ENCODE measurements at regions not wholly inside any gene's neighbourhood (a gene's known extent, or its start where the extent isn't known, plus 50 kb on each side); places are given as distances from the start of the nearest gene placed in this dataset.

DNA sequence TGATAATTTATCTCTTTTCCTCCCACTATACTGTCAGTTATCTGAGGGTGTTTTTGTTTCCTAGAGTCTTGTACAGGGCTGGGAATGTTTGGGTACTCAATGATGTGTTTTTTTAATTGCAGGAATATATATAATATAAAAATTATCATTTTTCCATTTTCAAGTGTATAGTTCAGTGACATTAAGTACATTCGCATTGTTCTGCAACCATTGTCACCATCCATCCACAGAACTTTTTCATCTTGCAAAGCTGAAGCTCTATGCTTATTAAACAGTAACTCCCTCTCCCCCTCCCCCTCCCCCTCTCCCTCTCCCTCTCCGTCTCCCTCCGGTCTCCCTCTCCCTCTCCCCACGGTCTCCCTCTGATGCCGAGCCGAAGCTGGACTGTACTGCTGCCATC, 93.0 kb upstream of the MANSC4 start:
- Histone ChIP-seq H3K9me1 (replicated peaks; ENCODE audit: control insufficient read depth, extremely low read depth, insufficient read depth, low read length) (no peaks in the 10 kb centered on the region), H3K27ac (ENCODE audit: insufficient read depth, low read depth, low read length) (no peak overlapping the region), H3K27me3 (ENCODE audit: control insufficient read depth in 2 of 2, insufficient read depth in 2 of 2, low read length in 2 of 2) (no peaks in the 10 kb centered on the region), H3K79me2 (ENCODE audit: control insufficient read depth, insufficient read depth, low read length) (no peaks in the 10 kb centered on the region), H3K36me3 (ENCODE audit: control insufficient read depth in 2 of 2, extremely low read depth in 1 of 2, insufficient read depth in 2 of 2, low read length in 2 of 2) (no peaks in the 10 kb centered on the region), H4K20me1 (replicated peaks; ENCODE audit: control insufficient read depth, extremely low read depth, insufficient read depth, low read length) (no peaks in the 10 kb centered on the region), H3K9me3 (replicated peaks; ENCODE audit: control insufficient read depth, insufficient read depth, low read length) (no peaks in the 10 kb centered on the region), H3K4me2 (ENCODE audit: insufficient read depth, low read length) (no peak overlapping the region), H3K9ac (replicated peaks; ENCODE audit: extremely low read depth, insufficient read depth, low read length) (no peak overlapping the region), H3K4me1 (ENCODE audit: control insufficient read depth, extremely low read depth, insufficient read depth, low read length) (no peaks in the 10 kb centered on the region), H3K4me3 (replicated peaks in 1 of 3; ENCODE audit: insufficient read depth in 1 of 3, low read depth in 1 of 3, low read length in 3 of 3) (no peak overlapping the region), H2AFZ (ENCODE audit: low read depth, low read length) (no peak overlapping the region)
- intact Hi-C loops (cut with micrococcal nuclease), result no loop called here
- TF ChIP-seq JUN (IDR thresholded peaks at IDR 0.05; ENCODE audit: borderline replicate concordance, insufficient read depth, insufficient read length, low read depth), result no peak
- TF ChIP-seq MYC (IDR thresholded peaks at IDR 0.05; ENCODE audit: low read depth, low read length), result no peak
- TF ChIP-seq POLR2A (IDR thresholded peaks at IDR 0.05; ENCODE audit: low read depth, low read length), result no peak
- TF ChIP-seq POLR2AphosphoS5 (IDR thresholded peaks at IDR 0.05; ENCODE audit: insufficient read depth, low read depth, low read length), result no peak
- TF ChIP-seq FOS (IDR thresholded peaks at IDR 0.05; ENCODE audit: borderline replicate concordance, insufficient read depth, low read length), result no peak
- TF ChIP-seq, protein P1, sequence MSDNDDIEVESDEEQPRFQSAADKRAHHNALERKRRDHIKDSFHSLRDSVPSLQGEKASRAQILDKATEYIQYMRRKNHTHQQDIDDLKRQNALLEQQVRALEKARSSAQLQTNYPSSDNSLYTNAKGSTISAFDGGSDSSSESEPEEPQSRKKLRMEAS (IDR thresholded peaks at IDR 0.05; ENCODE audit: insufficient read depth, insufficient read length), result no peak
- TF ChIP-seq, protein P2, sequence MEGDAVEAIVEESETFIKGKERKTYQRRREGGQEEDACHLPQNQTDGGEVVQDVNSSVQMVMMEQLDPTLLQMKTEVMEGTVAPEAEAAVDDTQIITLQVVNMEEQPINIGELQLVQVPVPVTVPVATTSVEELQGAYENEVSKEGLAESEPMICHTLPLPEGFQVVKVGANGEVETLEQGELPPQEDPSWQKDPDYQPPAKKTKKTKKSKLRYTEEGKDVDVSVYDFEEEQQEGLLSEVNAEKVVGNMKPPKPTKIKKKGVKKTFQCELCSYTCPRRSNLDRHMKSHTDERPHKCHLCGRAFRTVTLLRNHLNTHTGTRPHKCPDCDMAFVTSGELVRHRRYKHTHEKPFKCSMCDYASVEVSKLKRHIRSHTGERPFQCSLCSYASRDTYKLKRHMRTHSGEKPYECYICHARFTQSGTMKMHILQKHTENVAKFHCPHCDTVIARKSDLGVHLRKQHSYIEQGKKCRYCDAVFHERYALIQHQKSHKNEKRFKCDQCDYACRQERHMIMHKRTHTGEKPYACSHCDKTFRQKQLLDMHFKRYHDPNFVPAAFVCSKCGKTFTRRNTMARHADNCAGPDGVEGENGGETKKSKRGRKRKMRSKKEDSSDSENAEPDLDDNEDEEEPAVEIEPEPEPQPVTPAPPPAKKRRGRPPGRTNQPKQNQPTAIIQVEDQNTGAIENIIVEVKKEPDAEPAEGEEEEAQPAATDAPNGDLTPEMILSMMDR (IDR thresholded peaks at IDR 0.05; ENCODE audit: extremely low read depth in 1 of 2, insufficient read depth in 1 of 2, low read depth in 1 of 2, low read length in 2 of 2), result no peak
- TF ChIP-seq EZH2 (IDR thresholded peaks at IDR 0.05; ENCODE audit: borderline replicate concordance, low read depth, low read length, severe bottlenecking), result no peak
- no peak for TF ChIP-seq GATA2 (IDR thresholded peaks at IDR 0.05; ENCODE audit: insufficient read depth, insufficient read length, low read depth, low read length)
- dilution Hi-C loops (cut with MboI; ENCODE audit: extremely low pct_ligation_motif_present, low sequenced_read_pairs), result no loop called here
- FAIRE-seq (no peak), DNase-seq (ENCODE audit: low read depth, low spot score) (no peak)
- BruUV-seq (replicated peaks), result no TSS peak
- CTCF ChIA-PET, result no interaction called here
- POLR2A ChIA-PET, result no interaction called here

Data from endothelial cell of umbilical vein (primary cell).